ENCODE measurements at regions not wholly inside any gene's neighbourhood (a gene's known extent, or its start where the extent isn't known, plus 50 kb on each side); places are given as distances from the start of the nearest gene placed in this dataset.

DNA sequence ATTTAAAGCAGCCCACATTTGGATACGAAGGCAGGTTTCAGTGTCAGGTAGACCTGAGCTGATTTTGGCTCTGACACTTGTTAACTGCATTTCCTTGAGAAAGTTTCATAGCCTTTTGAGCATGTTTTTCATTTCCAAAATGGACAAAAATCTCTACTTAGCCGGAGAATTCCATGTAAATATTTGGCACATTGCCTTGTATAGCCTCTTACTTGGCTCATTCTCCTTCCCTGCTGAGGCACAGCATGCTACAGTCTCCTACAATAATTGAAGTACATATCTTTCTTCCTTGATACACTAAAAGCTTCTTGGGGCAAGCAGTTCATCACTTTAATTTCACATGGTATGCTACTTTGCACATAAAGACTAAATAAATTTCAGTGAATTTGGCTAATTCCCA lies 772.2 kb upstream of the CHAC2 start:
- TF ChIP-seq CREB1 (IDR thresholded peaks at IDR 0.05; ENCODE audit: low read depth): no peak
- no peak for TF ChIP-seq EP300 (IDR thresholded peaks at IDR 0.05; ENCODE audit: borderline replicate concordance in 1 of 2, control insufficient read depth in 1 of 2, low read depth in 2 of 2, low read length in 2 of 2)
- no peak for TF ChIP-seq EZH2 (IDR thresholded peaks at IDR 0.05; ENCODE audit: borderline replicate concordance, control insufficient read depth, low read depth, low read length)
- no peak for TF ChIP-seq POLR2A (IDR thresholded peaks at IDR 0.05; ENCODE audit: low read depth, low read length)
- no peak for TF ChIP-seq TCF7 (IDR thresholded peaks at IDR 0.05; ENCODE audit: borderline replicate concordance)
- no peak for TF ChIP-seq KAT2A (conservative IDR thresholded peaks at IDR 0.05; ENCODE audit: control insufficient read depth, low read depth, low read length)
- TF ChIP-seq HCFC1 (IDR thresholded peaks at IDR 0.05; ENCODE audit: low read length): no peak
- no peak for TF ChIP-seq FOS (IDR thresholded peaks at IDR 0.05; ENCODE audit: borderline replicate concordance, extremely low read depth, insufficient read length)
- TF ChIP-seq, protein P1, sequence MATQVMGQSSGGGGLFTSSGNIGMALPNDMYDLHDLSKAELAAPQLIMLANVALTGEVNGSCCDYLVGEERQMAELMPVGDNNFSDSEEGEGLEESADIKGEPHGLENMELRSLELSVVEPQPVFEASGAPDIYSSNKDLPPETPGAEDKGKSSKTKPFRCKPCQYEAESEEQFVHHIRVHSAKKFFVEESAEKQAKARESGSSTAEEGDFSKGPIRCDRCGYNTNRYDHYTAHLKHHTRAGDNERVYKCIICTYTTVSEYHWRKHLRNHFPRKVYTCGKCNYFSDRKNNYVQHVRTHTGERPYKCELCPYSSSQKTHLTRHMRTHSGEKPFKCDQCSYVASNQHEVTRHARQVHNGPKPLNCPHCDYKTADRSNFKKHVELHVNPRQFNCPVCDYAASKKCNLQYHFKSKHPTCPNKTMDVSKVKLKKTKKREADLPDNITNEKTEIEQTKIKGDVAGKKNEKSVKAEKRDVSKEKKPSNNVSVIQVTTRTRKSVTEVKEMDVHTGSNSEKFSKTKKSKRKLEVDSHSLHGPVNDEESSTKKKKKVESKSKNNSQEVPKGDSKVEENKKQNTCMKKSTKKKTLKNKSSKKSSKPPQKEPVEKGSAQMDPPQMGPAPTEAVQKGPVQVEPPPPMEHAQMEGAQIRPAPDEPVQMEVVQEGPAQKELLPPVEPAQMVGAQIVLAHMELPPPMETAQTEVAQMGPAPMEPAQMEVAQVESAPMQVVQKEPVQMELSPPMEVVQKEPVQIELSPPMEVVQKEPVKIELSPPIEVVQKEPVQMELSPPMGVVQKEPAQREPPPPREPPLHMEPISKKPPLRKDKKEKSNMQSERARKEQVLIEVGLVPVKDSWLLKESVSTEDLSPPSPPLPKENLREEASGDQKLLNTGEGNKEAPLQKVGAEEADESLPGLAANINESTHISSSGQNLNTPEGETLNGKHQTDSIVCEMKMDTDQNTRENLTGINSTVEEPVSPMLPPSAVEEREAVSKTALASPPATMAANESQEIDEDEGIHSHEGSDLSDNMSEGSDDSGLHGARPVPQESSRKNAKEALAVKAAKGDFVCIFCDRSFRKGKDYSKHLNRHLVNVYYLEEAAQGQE (IDR thresholded peaks at IDR 0.05; ENCODE audit: low read depth, low read length): no peak
